ENCODE measurements at regions not wholly inside any gene's neighbourhood (a gene's known extent, or its start where the extent isn't known, plus 50 kb on each side); places are given as distances from the start of the nearest gene placed in this dataset.

DNA sequence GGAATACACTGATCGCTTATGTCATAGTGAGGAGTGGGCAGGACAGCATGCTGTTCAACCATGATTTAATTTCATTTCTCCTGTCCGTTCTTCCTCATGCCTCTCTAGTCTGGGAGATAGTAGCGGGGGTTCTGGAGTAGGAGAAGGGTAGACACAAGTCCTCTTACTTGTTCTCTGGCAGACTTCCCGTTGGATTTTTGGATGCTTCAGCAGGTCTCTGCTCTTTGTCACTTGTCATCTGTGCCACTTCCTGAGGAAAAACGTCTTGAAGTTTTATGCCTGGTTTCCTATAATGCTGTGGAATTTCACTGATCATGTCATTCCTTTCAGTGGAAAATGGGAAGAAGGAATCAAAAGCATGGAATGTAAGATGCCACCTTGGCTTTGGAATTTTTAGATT is 154.7 kb downstream of the GATB start:
- TF ChIP-seq, protein P1, sequence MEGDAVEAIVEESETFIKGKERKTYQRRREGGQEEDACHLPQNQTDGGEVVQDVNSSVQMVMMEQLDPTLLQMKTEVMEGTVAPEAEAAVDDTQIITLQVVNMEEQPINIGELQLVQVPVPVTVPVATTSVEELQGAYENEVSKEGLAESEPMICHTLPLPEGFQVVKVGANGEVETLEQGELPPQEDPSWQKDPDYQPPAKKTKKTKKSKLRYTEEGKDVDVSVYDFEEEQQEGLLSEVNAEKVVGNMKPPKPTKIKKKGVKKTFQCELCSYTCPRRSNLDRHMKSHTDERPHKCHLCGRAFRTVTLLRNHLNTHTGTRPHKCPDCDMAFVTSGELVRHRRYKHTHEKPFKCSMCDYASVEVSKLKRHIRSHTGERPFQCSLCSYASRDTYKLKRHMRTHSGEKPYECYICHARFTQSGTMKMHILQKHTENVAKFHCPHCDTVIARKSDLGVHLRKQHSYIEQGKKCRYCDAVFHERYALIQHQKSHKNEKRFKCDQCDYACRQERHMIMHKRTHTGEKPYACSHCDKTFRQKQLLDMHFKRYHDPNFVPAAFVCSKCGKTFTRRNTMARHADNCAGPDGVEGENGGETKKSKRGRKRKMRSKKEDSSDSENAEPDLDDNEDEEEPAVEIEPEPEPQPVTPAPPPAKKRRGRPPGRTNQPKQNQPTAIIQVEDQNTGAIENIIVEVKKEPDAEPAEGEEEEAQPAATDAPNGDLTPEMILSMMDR (CRISPR knock-in tag; IDR thresholded peaks at IDR 0.05) = no peak
- TF ChIP-seq RFX1 (IDR thresholded peaks at IDR 0.05) (no peak), ZFY (CRISPR knock-in tag; IDR thresholded peaks at IDR 0.05) (no peak), RXRA (CRISPR knock-in tag; IDR thresholded peaks at IDR 0.05) (no peak), ZBTB2 (CRISPR knock-in tag; IDR thresholded peaks at IDR 0.05; ENCODE audit: low read depth) (no peak), ZSCAN29 (CRISPR knock-in tag; conservative IDR thresholded peaks at IDR 0.05) (no peak), FOXJ3 (CRISPR knock-in tag; IDR thresholded peaks at IDR 0.05; ENCODE audit: borderline replicate concordance) (no peak), AFF4 (CRISPR knock-in tag; IDR thresholded peaks at IDR 0.05) (no peak), SNRNP70 (IDR thresholded peaks at IDR 0.05; ENCODE audit: low read depth, low read length) (no peak), NFATC3 (CRISPR knock-in tag; IDR thresholded peaks at IDR 0.05) (no peak)
- TF ChIP-seq, protein P2, sequence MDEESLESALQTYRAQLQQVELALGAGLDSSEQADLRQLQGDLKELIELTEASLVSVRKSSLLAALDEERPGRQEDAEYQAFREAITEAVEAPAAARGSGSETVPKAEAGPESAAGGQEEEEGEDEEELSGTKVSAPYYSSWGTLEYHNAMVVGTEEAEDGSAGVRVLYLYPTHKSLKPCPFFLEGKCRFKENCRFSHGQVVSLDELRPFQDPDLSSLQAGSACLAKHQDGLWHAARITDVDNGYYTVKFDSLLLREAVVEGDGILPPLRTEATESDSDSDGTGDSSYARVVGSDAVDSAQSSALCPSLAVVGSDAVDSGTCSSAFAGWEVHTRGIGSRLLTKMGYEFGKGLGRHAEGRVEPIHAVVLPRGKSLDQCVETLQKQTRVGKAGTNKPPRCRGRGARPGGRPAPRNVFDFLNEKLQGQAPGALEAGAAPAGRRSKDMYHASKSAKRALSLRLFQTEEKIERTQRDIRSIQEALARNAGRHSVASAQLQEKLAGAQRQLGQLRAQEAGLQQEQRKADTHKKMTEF (CRISPR knock-in tag; IDR thresholded peaks at IDR 0.05) = no peak
- TF ChIP-seq, protein P3, sequence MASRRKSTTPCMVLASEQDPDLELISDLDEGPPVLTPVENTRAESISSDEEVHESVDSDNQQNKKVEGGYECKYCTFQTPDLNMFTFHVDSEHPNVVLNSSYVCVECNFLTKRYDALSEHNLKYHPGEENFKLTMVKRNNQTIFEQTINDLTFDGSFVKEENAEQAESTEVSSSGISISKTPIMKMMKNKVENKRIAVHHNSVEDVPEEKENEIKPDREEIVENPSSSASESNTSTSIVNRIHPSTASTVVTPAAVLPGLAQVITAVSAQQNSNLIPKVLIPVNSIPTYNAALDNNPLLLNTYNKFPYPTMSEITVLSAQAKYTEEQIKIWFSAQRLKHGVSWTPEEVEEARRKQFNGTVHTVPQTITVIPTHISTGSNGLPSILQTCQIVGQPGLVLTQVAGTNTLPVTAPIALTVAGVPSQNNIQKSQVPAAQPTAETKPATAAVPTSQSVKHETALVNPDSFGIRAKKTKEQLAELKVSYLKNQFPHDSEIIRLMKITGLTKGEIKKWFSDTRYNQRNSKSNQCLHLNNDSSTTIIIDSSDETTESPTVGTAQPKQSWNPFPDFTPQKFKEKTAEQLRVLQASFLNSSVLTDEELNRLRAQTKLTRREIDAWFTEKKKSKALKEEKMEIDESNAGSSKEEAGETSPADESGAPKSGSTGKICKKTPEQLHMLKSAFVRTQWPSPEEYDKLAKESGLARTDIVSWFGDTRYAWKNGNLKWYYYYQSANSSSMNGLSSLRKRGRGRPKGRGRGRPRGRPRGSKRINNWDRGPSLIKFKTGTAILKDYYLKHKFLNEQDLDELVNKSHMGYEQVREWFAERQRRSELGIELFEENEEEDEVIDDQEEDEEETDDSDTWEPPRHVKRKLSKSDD (CRISPR knock-in tag; IDR thresholded peaks at IDR 0.05; ENCODE audit: low read depth) = no peak
